Naive thymus-derived CD8-positive, alpha-beta T cell (primary cell): ENCODE measurements at regions not wholly inside any gene's neighbourhood (a gene's known extent, or its start where the extent isn't known, plus 50 kb on each side); places are given as distances from the start of the nearest gene placed in this dataset.

Experiments used
- ATAC-seq, 2 donors: fragments of 150-1000 bp; cut with Tn5 transposase in 1 of 2; sonication (Bioruptor Pico), chemical (Tn5 transposase) in 1 of 2; 1 replicate in 1 of 2; 2 replicates in 1 of 2; pipeline ENCODE4 v1.10.0; 2021; ENCODE audit warnings: mild to moderate bottlenecking in 2 of 2, moderate library complexity in 2 of 2
- POLR2A ChIA-PET: fragments of 350-600 bp; sonication (Branson Sonifier 250); formaldehyde crosslinking; loops from one replicate; lab custom pipeline; 2021; ENCODE audit warnings: antibody characterized with exemption; lab: Charles Lee
- DNase-seq, 10 donors: peaks; one replicate each; pipeline versions ENCODE4 v3.0.0 to v3.0.0-alpha.2; 2020 to 2022
- H3K27ac Mint-ChIP-seq, 10 donors: one replicate each; pipeline ENCODE4 v1.8.0; 2020 to 2022; ENCODE audit warnings: mild to moderate bottlenecking in 10 of 10, mixed read lengths in 10 of 10, moderate library complexity in 4 of 10, inconsistent platforms in 1 of 10
- H3K27me3 Mint-ChIP-seq, 5 donors: one replicate each; pipeline ENCODE4 v1.8.0; 2021 to 2022; ENCODE audit warnings: mixed read lengths in 5 of 5
- H3K36me3 Mint-ChIP-seq, 3 donors: one replicate each; pipeline ENCODE4 v1.8.0; 2020 to 2022; ENCODE audit warnings: mixed read lengths in 3 of 3, mild to moderate bottlenecking in 2 of 3, inconsistent platforms in 1 of 3
- H3K4me1 Mint-ChIP-seq, 4 donors: one replicate each; pipeline ENCODE4 v1.8.0; 2021 to 2022; ENCODE audit warnings: mixed read lengths in 4 of 4
- H3K4me3 Mint-ChIP-seq, 10 donors: one replicate each; pipeline ENCODE4 v1.8.0; 2020 to 2022; ENCODE audit warnings: mild to moderate bottlenecking in 10 of 10, mixed read lengths in 10 of 10, moderate library complexity in 6 of 10, inconsistent platforms in 1 of 10
- H3K9me3 Mint-ChIP-seq, 9 donors: one replicate each; pipeline ENCODE4 v1.8.0; 2020 to 2022; ENCODE audit warnings: mixed read lengths in 9 of 9, mild to moderate bottlenecking in 3 of 9, inconsistent platforms in 1 of 9, moderate library complexity in 1 of 9

- no peaks in the 10 kb centered on the region for H3K9me3 Mint-ChIP-seq
- H3K27ac Mint-ChIP-seq, result no peak overlapping the region
- H3K36me3 Mint-ChIP-seq, result no peaks in the 10 kb centered on the region
- DNase-seq (no peak), ATAC-seq (no peak)
- no peaks in the 10 kb centered on the region for H3K27me3 Mint-ChIP-seq
- no peak overlapping the region for H3K4me3 Mint-ChIP-seq
- H3K4me1 Mint-ChIP-seq, result peaks cover 10 to 40% (median 19%) of the 10 kb centered on the region in 4 donors
- POLR2A ChIA-PET, result interaction anchor here (1.3 kb wide), 1 partner anchor 25 kb away, joined by 4 read pairs; a partner anchor contains a TSS
Observed at GRCh38 chr6:3996349-3996748, 82.6 kb downstream of the FAM217A start.

- POLR2A ChIA-PET, result interaction anchor here (0.7 to 1.2 kb wide), 2 partner anchors 21 to 24 kb away, joined by 3 to 4 read pairs; a partner anchor contains a TSS
- no peak overlapping the region for H3K4me3 Mint-ChIP-seq
- H3K27ac Mint-ChIP-seq, result no peak overlapping the region
- ATAC-seq (no peak), DNase-seq (no peak)
- H3K9me3 Mint-ChIP-seq, result no peaks in the 10 kb centered on the region
- H3K36me3 Mint-ChIP-seq, result peaks cover 0 to 3% (median 0%) of the 10 kb centered on the region in 3 donors
- H3K4me1 Mint-ChIP-seq, result peaks cover 10 to 38% (median 19%) of the 10 kb centered on the region in 4 donors
- no peaks in the 10 kb centered on the region for H3K27me3 Mint-ChIP-seq
Observed at GRCh38 chr6:3997177-3997770, 81.7 kb downstream of the FAM217A start.

- no peak for ATAC-seq
- peaks cover 16 to 53% (median 24%) of the 10 kb centered on the region in 4 donors for H3K4me1 Mint-ChIP-seq
- POLR2A ChIA-PET, result no interaction called here
Observed at GRCh38 chr6:3999800-4000661, 78.9 kb downstream of the FAM217A start.

GRCh38 chr6:4004249-4004648 is 74.7 kb downstream of the FAM217A start:
- H3K27ac Mint-ChIP-seq, result no peak overlapping the region

More at GRCh38 chr6:3999800-4000661, 78.9 kb downstream of the FAM217A start:
- Mint-ChIP-seq H3K27ac (peak overlapping the region in 2 of 10 donors; percentile 44 to 76), H3K9me3 (no peaks in the 10 kb centered on the region), H3K4me3 (no peak overlapping the region), H3K36me3 (peaks cover 0 to 19% (median 0%) of the 10 kb centered on the region in 3 donors), H3K27me3 (no peaks in the 10 kb centered on the region)
- no peak for DNase-seq

DNA sequence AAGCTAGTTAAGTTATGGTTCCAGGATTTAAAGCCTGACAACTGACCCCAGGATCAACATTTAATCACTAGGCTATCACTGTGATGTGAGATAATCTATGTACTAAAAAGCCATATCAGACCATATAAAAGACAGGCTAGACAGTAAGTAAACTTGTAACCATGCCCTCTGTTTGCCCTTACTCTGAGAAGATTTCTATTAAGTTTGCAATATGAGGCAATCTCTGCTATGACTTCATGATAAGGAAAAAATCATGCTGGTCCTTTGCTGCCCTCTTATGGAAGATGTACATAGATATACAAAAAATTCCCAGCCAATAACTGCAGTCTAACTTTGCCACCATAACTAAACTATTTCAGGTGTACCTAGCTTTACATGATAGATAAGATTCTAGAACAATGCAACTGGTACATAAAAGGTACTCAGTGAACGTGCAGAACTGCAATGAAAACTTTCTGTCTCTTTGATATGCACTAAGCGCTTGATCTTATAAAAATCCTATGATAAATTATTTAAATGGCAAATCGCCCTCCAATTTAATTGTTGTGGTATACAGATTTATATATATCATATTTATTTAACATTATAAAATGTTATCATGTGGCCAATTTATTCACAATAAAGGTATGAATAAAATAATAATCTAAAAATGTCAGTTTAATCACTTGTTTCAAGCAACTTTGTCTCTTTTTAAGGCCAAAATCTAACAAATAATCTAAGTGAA is 70.5 kb downstream of the FAM217A start:
- Mint-ChIP-seq H3K4me3 (no peak overlapping the region), H3K4me1 (peaks cover 26 to 67% (median 58%) of the 10 kb centered on the region in 4 donors), H3K36me3 (peaks cover 0 to 23% (median 3%) of the 10 kb centered on the region in 3 donors), H3K27me3 (no peaks in the 10 kb centered on the region), H3K9me3 (no peaks in the 10 kb centered on the region), H3K27ac (peak overlapping the region in 8 of 10 donors; percentile 22 to 80 (median 52))
- peak in 4 of 10 donors; percentile 35 to 68 (median 60) for DNase-seq
- POLR2A ChIA-PET, result interaction anchor here (0.8 to 5.3 kb wide), 3 partner anchors 10 to 160 kb away, joined by 3 to 37 read pairs (median 15); partner anchors contain the start of gene FAM50B
- ATAC-seq, result peak; percentile 76 to 78

More at GRCh38 chr6:4004249-4004648, 74.7 kb downstream of the FAM217A start:
- Mint-ChIP-seq H3K4me3 (no peak overlapping the region), H3K4me1 (peaks cover 15 to 48% (median 28%) of the 10 kb centered on the region in 4 donors), H3K36me3 (peaks cover 0 to 23% (median 0%) of the 10 kb centered on the region in 3 donors), H3K9me3 (no peaks in the 10 kb centered on the region), H3K27me3 (no peaks in the 10 kb centered on the region)
- no peak for ATAC-seq
- POLR2A ChIA-PET, result no interaction called here
- no peak for DNase-seq

GRCh38 chr6:4009486-4009885 is 69.5 kb downstream of the FAM217A start:
- Mint-ChIP-seq H3K4me3 (peak overlapping the region in 1 of 10 donors; percentile 47), H3K27ac (peak overlapping the region in 8 of 10 donors; percentile 23 to 80 (median 72)), H3K27me3 (no peaks in the 10 kb centered on the region), H3K9me3 (no peaks in the 10 kb centered on the region), H3K4me1 (peaks cover 26 to 64% (median 62%) of the 10 kb centered on the region in 4 donors), H3K36me3 (peaks cover 0 to 26% (median 6%) of the 10 kb centered on the region in 3 donors)
- ATAC-seq, result no peak
- no peak for DNase-seq
- POLR2A ChIA-PET, result interaction anchor here (3.0 to 5.3 kb wide), 2 partner anchors 9 to 12 kb away, joined by 15 to 37 read pairs; a partner anchor contains a TSS

DNA sequence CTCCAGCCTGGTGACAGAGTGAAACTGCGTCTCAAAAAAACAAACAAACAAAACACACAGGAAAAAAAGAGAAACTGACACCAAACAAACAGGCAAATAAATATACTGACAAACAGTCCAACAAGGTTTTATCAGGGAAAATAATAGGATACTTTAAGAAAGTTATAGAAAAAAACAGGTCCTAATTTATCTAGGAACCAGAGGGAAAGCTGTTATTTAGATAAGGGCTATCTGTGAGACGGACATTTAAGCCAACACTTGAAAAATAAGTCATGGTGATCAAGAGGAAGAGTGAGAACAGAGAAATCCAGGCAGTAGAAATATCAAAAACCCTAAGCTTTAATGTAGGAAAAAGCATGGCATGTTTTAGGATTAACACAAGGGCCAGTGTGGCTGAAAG is 68.9 kb downstream of the FAM217A start:
- ATAC-seq (no peak), DNase-seq (no peak)
- peak overlapping the region in 6 of 10 donors; percentile 12 to 47 (median 28) for H3K4me3 Mint-ChIP-seq
- peaks cover 28 to 68% (median 66%) of the 10 kb centered on the region in 4 donors for H3K4me1 Mint-ChIP-seq
- peaks cover 0 to 29% (median 9%) of the 10 kb centered on the region in 3 donors for H3K36me3 Mint-ChIP-seq
- H3K27ac Mint-ChIP-seq, result peak overlapping the region in 7 of 10 donors; percentile 23 to 80 (median 72)
- POLR2A ChIA-PET, result interaction anchor here (3.0 to 5.3 kb wide), 2 partner anchors 9 to 11 kb away, joined by 15 to 37 read pairs; a partner anchor contains a TSS
- no peaks in the 10 kb centered on the region for H3K27me3 Mint-ChIP-seq
- H3K9me3 Mint-ChIP-seq, result no peaks in the 10 kb centered on the region

DNA sequence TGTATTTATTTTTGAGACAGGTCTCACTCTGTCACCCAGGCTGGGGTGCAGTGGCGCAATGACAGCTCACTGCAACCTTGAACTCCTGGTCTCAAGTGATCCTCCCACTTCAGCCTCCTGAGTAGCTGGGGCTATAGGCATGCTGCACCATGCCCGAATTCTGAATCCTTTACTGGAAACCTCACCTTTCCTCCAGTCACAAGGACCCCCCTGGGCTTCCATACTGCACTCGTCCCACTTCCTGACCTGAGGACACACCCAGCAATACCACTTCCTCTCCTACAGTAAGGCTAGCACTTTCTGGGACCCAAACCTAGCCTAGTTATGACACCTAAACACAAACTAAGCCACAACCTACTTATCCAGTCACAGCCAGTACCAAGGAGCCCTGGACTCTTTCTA is 68.2 kb downstream of the FAM217A start:
- POLR2A ChIA-PET, result interaction anchor here (3.0 to 5.3 kb wide), 2 partner anchors 8 to 11 kb away, joined by 15 to 37 read pairs; a partner anchor contains a TSS
- DNase-seq (peak in 3 of 10 donors; percentile 14 to 24 (median 17)), ATAC-seq (peak; percentile 65 to 81)
- Mint-ChIP-seq H3K27ac (peak overlapping the region; percentile 15 to 96 (median 83)), H3K9me3 (no peaks in the 10 kb centered on the region), H3K27me3 (no peaks in the 10 kb centered on the region), H3K36me3 (peaks cover 0 to 31% (median 9%) of the 10 kb centered on the region in 3 donors), H3K4me3 (peak overlapping the region; percentile 1 to 82 (median 66)), H3K4me1 (peaks cover 30 to 72% (median 70%) of the 10 kb centered on the region in 4 donors)

- H3K9me3 Mint-ChIP-seq, result no peaks in the 10 kb centered on the region
- ATAC-seq, result no peak
- H3K4me3 Mint-ChIP-seq, result peak overlapping the region in 8 of 10 donors; percentile 4 to 60 (median 28)
- DNase-seq, result no peak
- H3K27me3 Mint-ChIP-seq, result no peaks in the 10 kb centered on the region
- peaks cover under 1 to 29% (median 9%) of the 10 kb centered on the region in 3 donors for H3K36me3 Mint-ChIP-seq
- peak overlapping the region in 8 of 10 donors; percentile 25 to 90 (median 52) for H3K27ac Mint-ChIP-seq
- POLR2A ChIA-PET, result interaction anchor here (1.2 to 5.3 kb wide), 2 partner anchors 9 kb away, joined by 3 to 37 read pairs; a partner anchor contains a TSS
- peaks cover 39 to 82% (median 81%) of the 10 kb centered on the region in 4 donors for H3K4me1 Mint-ChIP-seq
Observed at GRCh38 chr6:4012826-4013225, 66.1 kb downstream of the FAM217A start.

DNA sequence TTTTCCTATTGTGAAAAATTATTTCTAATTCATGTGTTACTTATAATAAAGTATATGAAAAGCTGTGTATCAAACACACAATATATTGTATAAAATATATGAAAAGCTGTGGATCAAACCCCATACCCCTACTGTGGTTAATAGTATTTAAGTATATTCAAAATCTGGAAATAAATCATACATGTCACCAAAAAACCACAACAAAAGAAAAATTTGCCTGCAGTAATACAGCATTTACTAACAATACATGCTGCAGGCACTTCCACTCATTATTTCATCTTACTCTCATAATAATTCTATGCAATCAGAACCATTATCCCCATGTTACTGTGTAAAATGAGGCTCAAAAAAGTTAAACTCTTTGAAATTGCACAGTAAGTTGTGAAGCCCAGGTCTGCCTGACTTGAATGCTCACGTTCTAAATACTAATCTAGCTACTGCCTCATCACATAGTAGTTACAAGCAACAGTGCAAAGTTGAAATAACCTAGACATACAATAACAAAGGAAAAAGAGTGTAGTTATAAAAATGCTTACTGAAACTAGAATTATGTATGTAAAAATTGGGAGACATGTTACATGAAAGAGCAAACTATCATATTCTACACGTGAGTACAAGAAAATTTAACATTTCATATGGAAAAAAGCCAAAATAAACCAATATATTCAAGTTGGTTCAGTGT is 61.7 kb downstream of the FAM217A start:
- H3K9me3 Mint-ChIP-seq, result peaks cover 0 to 3% (median 0%) of the 10 kb centered on the region in 9 donors
- POLR2A ChIA-PET, result interaction anchor here (1.1 to 2.1 kb wide), 3 partner anchors 119 to 1252 kb away, joined by 3 to 26 read pairs (median 14); partner anchors contain the start of genes ECI2, FAM50B and WRNIP1
- H3K36me3 Mint-ChIP-seq, result peaks cover 4 to 29% (median 9%) of the 10 kb centered on the region in 3 donors
- H3K27ac Mint-ChIP-seq, result peak overlapping the region; percentile 91 to 100 (median 97)
- peaks cover 0 to 2% (median 0%) of the 10 kb centered on the region in 5 donors for H3K27me3 Mint-ChIP-seq
- ATAC-seq (no peak), DNase-seq (peak in 2 of 10 donors; percentile 3 to 10)
- H3K4me1 Mint-ChIP-seq, result peaks cover 32 to 79% (median 73%) of the 10 kb centered on the region in 4 donors
- peak overlapping the region; percentile 91 to 99 (median 97) for H3K4me3 Mint-ChIP-seq

- peaks cover 0 to 3% (median 0%) of the 10 kb centered on the region in 9 donors for H3K9me3 Mint-ChIP-seq
- H3K27ac Mint-ChIP-seq, result peak overlapping the region; percentile 91 to 100 (median 97)
- peaks cover 0 to 2% (median 0%) of the 10 kb centered on the region in 5 donors for H3K27me3 Mint-ChIP-seq
- ATAC-seq (peak; percentile 6 to 11), DNase-seq (no peak)
- H3K4me3 Mint-ChIP-seq, result peak overlapping the region; percentile 91 to 99 (median 97)
- H3K4me1 Mint-ChIP-seq, result peaks cover 31 to 79% (median 73%) of the 10 kb centered on the region in 4 donors
- POLR2A ChIA-PET, result interaction anchor here (0.7 to 2.8 kb wide), 12 partner anchors 8 to 1253 kb away, joined by 3 to 26 read pairs (median 4); partner anchors contain the start of genes ECI2, FAM50B and WRNIP1
- peaks cover 4 to 29% (median 9%) of the 10 kb centered on the region in 3 donors for H3K36me3 Mint-ChIP-seq
Observed at GRCh38 chr6:4017834-4018170, 61.1 kb downstream of the FAM217A start.
